HG02870 (cell line): ENCODE measurements at regions not wholly inside any gene's neighbourhood (a gene's known extent, or its start where the extent isn't known, plus 50 kb on each side); places are given as distances from the start of the nearest gene placed in this dataset.

ENCODE experiments used
- ATAC-seq: cut with Tn5 transposase; IDR thresholded peaks from one replicate; pipeline ENCODE4 v1.9.1; 2021; ENCODE audit warnings: mild to moderate bottlenecking, moderate library complexity; ENCODE audit not compliant: unreplicated experiment

DNA sequence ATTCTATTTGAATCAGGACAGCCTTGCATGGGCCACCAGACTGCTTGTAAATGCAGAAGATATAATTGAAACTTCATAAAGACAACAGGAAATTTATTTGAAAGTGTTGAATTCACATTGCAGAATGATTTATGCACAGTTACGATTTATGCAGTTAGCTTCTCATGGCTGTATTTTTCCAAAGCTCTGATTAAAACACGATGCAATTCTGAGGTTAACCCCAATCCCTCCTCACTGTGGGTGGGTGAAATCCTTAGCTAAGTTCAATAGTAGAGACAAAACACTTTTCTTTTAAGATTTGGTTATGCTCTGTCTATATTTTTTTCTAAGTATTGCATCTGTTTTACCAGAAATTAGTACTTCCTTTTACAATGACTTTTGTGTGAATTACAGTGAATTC, 728.8 kb upstream of the IGFBP3 start:
- ATAC-seq = no peak

- ATAC-seq = no peak
Observed at GRCh38 chr7:46637793-46638735, 717.0 kb upstream of the IGFBP3 start.

DNA sequence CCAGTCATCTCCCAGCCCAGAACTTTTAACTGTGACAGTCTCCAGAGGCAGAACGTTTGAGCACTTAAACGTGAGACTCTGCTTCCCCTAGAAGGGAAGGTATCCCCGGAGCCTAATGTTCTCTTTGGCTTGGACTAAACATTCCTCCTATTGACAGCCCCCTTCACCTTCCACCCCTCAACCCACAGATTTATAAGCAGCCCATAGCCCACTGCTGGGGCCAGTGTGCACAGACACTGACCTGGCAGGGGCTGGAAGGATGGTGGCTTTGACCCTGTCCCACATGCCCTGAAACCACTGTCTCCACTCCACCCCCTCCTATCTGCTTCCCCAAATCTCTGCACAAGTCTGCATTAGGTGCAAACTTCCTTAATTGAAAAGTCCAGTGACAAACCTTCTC, 715.0 kb upstream of the IGFBP3 start:
- no peak for ATAC-seq

DNA sequence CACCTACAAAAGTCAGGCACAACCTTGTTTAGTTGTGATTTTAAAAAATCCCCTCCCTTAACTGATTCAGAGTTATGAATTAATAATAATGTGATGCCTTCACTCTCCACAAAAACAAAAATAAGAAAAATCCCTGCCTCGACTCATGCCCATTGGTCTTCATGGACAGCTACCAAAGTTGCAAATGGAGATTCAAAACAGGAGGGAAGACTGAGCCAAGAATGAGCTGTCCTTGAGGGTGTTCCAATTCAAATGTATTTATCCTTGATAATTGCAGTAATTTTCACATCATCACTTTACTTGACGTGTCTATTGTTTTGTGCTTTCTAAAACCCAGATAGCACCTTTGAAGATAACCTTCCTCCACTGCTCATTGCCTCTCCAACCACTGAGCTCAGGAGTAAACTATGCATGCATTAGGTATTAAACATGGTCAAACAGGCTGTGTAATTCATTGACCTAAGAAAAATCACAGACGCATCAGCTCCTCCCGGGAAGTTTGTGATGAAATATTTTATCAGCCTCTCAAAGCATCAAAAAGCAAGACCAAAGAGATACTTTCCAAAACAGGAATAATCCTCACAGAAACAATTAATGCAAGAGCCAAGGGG, 712.7 kb upstream of the IGFBP3 start:
- no peak for ATAC-seq

DNA sequence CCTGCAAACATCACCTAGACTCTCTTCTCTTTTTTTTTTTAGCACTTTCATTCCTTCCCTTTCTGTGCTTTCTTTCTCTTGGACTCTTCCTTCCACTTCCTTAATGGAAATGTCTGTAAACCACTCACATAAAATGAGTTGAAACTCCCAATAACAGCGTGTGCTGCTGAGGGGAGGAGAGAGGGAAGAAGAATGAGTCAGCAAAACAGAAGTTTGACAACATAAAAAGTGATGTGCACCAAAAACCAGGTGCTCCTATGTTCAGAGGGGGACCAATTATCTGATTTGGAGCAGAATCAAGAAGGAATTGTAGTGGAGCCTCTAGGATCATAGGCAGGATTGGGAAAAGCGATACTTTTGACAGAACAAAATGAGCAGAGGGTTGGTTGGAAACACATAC, 712.1 kb upstream of the IGFBP3 start:
- ATAC-seq = no peak

GRCh38 chr7:46630031-46630430, 709.0 kb upstream of the IGFBP3 start:
- no peak for ATAC-seq

- no peak for ATAC-seq
Observed at GRCh38 chr7:46628389-46628788, 707.3 kb upstream of the IGFBP3 start.

- no peak for ATAC-seq
Observed at GRCh38 chr7:46626691-46627310, 705.7 kb upstream of the IGFBP3 start.

GRCh38 chr7:46626261-46626660, 705.2 kb upstream of the IGFBP3 start:
- no peak for ATAC-seq

DNA sequence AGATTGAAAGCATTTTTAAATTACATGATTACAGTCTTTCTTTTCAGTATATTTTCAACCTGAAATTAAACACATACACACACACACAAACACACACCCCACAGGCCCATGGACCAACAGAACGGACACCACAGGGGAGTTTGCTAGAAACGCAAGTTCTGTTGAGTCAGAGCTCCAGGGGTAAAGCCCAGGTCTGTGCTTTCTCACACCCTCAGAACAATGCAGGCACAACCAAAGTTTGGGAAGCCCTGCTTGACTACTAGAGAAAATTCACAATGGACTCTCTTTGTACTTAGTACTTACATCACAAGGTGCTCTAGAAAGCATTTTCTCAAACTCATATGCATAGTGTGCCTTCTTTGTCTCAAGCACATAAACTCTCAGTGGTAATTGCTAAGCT, 704.0 kb upstream of the IGFBP3 start:
- no peak for ATAC-seq

DNA sequence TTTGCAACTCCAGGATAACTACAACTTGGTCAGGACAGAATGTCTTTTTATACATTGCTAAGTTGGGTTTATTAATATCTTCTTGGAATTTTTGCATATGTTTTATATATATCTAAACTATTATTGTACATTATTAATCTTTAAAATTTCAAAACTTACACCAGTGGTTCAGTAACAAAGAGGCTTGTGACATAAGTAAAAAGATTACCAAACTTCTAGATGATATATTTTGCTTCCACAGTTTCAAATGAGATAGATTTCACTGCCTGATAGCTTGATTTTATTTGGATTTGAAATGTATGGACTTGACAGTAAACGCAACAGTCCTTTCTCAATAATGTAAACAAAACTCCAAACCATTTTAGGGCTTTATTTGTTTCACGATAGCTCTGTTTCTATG, 701.2 kb upstream of the IGFBP3 start:
- ATAC-seq = no peak

DNA sequence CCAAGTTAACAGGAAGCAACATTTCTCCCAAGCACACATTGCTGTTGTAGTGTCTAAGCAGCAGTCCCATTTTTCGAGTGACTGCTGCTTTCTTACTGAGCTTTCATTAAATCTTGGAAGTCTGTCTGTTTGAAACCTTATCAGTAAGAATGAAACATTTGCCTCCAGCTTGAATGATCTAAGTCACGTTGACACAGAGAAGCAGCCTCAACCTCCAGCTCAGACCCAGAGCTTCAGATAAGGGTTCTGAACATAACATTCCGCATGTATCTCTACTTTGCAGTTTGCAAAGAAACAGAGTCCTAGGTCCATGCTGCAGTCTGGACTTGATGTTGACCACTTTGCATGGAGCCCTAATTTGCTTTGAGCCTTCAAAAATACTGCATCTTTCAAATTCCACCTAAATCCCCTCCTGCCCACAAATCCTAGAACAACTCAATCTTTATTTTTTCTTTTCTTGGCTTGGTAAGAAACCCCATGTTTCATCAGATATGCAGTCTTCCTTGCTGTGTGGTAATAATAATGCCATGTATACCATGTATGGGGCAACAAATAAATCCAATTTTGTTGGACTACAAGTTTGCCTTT, 698.7 kb upstream of the IGFBP3 start:
- no peak for ATAC-seq

DNA sequence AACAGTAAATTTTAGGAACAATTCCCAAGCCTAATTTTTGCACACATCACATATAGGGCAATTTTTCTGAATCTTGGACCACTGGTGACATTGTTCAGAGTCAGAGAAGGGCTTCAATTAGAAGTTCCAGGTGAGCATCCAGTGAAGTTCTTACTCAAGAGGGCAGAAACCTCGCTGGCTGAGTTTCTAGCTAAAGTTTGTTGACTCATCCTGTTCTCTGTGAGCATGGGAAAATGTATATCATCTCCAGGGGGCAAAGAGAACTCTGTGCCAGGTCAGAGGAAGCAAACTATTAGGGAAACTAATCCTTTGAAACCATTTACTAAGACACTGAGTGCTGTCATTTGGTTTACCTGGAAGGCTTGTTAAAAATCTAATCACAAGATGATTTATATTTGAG, 695.6 kb upstream of the IGFBP3 start:
- no peak for ATAC-seq

DNA sequence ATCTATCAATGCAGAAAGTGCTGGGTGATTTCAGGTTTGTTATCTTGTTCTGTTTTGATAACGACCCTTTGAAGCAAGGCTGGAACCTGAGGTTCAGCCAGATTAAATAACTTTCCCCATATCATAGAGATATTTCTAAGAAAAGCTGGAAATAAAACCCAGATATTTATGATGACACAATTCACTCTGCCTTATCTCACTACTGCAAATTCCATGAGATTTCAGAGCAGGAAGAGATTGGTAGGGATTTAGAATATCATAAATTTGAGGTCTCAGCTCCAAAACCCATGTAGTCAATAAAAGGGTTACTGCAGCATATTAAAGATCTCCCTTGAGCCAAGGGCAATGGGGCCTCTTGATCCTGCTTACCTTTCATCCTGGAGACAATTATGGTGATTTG, 692.5 kb upstream of the IGFBP3 start:
- ATAC-seq = no peak

- ATAC-seq = no peak
Observed at GRCh38 chr7:46613116-46613515, 692.0 kb upstream of the IGFBP3 start.

GRCh38 chr7:46611508-46611907, 690.4 kb upstream of the IGFBP3 start:
- no peak for ATAC-seq

DNA sequence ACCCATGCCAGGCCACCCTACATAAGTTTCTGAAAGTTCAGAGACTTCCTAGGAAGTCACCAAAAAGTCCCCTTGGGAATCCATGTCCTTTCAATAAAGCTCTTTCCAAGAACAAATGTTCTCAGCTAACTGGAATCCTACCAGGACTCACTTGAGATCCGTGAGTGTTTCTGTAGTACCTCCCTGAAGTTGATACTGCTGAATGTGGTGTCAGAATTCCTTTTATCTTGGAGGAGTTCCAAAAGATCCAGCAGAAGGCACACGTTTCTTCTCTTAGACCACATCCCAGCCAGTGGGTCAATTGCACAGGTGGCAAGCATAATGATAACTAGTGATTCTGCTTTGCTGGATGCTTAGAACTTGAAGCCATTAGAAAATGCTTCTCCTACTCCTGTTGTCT, 689.7 kb upstream of the IGFBP3 start:
- ATAC-seq = no peak

DNA sequence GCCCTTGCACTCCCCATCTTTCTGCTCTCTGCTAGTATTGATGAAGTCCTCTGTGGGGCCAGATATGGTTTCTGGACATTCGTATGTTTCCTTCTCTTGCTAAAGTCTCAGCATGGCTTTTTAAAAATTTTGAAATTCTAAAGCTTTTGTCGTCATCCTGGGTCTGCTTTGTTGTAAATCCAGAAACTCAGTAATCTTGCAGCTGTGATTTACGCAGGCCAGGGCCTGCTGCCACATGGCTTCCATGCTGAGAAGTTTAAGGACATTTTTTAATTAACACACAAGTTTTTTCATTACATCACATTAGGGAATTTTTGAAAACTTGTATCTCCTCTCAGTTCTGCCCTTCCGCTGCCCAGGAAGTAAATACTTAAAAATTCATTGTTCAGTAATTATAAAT, 686.1 kb upstream of the IGFBP3 start:
- no peak for ATAC-seq

DNA sequence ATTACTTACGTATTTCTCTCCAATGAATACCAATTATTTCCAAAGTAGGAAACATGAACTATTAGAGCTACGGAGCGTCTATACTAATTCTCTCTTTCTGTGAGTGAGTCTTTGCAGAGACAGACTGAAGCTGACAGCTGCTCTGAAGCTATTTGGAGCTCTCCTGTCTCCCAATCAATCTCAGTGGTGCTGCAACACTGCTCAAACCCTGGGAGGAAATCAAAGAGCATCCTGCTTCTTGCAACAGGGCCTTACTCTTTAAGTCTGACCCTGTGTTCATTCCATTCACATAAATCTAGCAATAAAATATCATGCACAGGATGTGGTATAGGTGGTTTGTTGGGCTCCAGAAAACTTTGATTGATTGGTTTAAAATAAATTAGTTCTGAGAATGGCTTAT, 685.7 kb upstream of the IGFBP3 start:
- no peak for ATAC-seq

- ATAC-seq = no peak
Observed at GRCh38 chr7:46604241-46604661, 683.2 kb upstream of the IGFBP3 start.

DNA sequence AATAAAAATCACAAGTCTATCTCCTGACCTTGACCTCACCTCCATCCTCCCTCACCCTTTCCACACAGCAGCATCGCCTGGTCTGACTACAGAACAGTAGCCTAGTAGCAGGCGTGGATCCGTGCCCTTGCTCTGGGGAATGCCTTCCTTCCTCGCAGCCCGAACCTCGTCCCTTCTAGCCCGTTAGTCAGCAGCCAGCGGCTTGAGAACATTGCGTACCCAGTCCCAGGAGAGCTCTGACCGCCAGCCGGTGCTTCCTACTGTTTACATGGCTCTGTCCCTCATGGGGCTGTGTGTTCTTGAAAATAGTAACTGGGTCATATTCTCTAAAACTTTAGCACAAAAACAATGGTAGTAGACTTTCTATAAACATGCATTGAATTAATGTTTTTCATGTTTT, 682.7 kb upstream of the IGFBP3 start:
- no peak for ATAC-seq

DNA sequence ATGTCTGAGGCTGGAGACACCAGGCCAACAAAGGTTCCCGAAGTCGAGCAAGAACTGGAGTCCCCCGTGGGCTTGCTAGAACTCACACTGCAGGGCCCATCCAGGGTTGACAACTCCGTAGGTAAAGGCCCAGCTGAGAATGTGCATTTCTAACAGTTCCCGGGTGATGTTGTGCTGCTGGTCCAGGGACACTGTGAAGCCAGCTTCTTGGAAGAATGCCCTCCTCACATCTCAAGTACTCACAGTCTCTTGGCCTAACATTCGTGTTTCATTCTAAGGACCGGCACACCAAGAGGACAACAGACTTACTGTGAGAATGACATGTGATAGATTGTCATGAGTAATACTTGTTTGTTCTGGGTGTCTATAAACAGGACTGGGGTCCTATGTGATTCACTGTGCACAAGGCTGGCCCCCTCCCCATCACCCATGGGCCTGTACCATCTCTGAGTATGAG, 682.3 kb upstream of the IGFBP3 start:
- ATAC-seq = no peak
